ENCODE measurements at regions not wholly inside any gene's neighbourhood (a gene's known extent, or its start where the extent isn't known, plus 50 kb on each side); places are given as distances from the start of the nearest gene placed in this dataset.

DNA sequence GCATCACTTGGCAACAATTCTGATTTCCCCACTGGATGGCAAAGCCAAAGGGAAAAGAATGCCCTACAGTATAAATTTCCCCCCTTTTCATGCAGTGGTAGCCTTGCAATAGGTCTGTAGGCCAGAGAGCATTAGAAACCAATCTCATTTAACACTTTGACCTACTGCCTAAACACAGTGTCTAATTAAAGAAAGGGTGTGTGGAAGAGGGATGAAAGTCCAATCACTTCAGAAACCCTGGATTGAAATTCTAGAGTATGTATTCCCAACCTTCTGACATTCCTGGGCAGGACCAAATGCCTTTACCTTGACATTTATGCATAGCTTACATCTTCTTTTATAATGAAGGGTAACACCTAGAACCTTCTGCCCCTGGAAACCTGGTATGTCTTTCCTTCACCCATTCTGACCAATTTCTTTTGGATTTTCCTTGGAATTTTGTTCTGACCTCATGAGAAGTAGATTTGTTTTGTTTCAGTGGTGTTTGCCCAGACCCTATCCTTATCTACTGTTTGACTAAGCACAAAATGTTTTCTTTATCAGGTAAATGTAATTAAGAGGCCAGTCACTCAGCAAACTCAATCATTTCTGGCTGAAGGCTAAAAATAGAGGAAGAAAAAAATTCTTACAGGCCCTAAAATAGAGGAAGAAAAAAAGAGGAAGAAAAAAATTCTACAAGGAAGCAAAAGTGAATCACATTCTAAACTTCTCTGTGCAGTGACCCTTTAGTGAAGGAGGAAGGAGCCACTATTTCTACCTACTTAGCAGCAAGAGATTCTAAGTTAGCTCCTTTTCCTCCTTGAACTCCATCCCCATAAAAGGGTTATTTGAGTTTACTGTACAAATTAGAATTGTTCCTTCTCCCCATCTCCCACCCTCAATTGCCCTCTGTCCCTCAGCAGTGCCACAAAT is 129.5 kb upstream of the DSCAM start:
- H3K4me1 Mint-ChIP-seq (ENCODE audit: low read depth, unreplicated experiment): no peaks in the 10 kb centered on the region
- no peaks in the 10 kb centered on the region for H3K36me3 Mint-ChIP-seq (ENCODE audit: insufficient read depth, unreplicated experiment)
- TF ChIP-seq, protein P1, sequence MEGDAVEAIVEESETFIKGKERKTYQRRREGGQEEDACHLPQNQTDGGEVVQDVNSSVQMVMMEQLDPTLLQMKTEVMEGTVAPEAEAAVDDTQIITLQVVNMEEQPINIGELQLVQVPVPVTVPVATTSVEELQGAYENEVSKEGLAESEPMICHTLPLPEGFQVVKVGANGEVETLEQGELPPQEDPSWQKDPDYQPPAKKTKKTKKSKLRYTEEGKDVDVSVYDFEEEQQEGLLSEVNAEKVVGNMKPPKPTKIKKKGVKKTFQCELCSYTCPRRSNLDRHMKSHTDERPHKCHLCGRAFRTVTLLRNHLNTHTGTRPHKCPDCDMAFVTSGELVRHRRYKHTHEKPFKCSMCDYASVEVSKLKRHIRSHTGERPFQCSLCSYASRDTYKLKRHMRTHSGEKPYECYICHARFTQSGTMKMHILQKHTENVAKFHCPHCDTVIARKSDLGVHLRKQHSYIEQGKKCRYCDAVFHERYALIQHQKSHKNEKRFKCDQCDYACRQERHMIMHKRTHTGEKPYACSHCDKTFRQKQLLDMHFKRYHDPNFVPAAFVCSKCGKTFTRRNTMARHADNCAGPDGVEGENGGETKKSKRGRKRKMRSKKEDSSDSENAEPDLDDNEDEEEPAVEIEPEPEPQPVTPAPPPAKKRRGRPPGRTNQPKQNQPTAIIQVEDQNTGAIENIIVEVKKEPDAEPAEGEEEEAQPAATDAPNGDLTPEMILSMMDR (IDR thresholded peaks at IDR 0.05; ENCODE audit: unreplicated experiment): no peak
- H3K27ac Mint-ChIP-seq (ENCODE audit: unreplicated experiment): no peak overlapping the region
- BruUV-seq (replicated peaks): no TSS peak
- no peak for DNase-seq
- H3K27me3 Mint-ChIP-seq (ENCODE audit: unreplicated experiment): no peaks in the 10 kb centered on the region
- no peak overlapping the region for H3K4me3 Mint-ChIP-seq (ENCODE audit: low read depth, unreplicated experiment)
- intact Hi-C loops (cut with micrococcal nuclease; ENCODE audit: unreplicated experiment): no loop called here
- H3K9me3 Mint-ChIP-seq (ENCODE audit: low read depth, unreplicated experiment): no peaks in the 10 kb centered on the region
- CTCF ChIA-PET: no interaction called here

DNA sequence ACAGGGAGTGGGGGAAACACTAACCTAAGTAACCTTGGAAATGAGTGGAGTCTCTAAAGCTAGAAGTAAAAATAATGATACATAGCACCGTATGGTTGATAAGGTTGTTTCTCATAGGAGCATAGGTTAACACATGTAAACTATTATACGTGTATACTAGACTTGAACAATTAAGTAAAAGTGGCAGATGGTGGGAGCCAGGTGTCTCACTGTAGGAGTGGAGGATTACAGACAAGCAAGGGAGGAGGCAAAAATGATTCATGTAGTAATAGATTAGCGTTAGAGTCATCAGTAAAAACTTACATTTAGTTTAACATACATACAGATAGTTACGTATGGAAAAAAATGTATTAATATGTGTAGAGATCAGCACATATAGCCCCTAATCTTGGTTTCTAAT is 138.4 kb upstream of the DSCAM start:
- H3K27ac Mint-ChIP-seq (ENCODE audit: unreplicated experiment): no peak overlapping the region
- intact Hi-C loops (cut with micrococcal nuclease; ENCODE audit: unreplicated experiment): no loop called here
- no peak overlapping the region for H3K4me3 Mint-ChIP-seq (ENCODE audit: low read depth, unreplicated experiment)
- H3K9me3 Mint-ChIP-seq (ENCODE audit: low read depth, unreplicated experiment): peaks cover 11% of the 10 kb centered on the region
- DNase-seq: no peak
- TF ChIP-seq, protein P1 (IDR thresholded peaks at IDR 0.05; ENCODE audit: unreplicated experiment): no peak
- H3K27me3 Mint-ChIP-seq (ENCODE audit: unreplicated experiment): no peaks in the 10 kb centered on the region
- CTCF ChIA-PET: no interaction called here
- H3K36me3 Mint-ChIP-seq (ENCODE audit: insufficient read depth, unreplicated experiment): no peaks in the 10 kb centered on the region
- no TSS peak for BruUV-seq (replicated peaks)
- H3K4me1 Mint-ChIP-seq (ENCODE audit: low read depth, unreplicated experiment): no peaks in the 10 kb centered on the region

DNA sequence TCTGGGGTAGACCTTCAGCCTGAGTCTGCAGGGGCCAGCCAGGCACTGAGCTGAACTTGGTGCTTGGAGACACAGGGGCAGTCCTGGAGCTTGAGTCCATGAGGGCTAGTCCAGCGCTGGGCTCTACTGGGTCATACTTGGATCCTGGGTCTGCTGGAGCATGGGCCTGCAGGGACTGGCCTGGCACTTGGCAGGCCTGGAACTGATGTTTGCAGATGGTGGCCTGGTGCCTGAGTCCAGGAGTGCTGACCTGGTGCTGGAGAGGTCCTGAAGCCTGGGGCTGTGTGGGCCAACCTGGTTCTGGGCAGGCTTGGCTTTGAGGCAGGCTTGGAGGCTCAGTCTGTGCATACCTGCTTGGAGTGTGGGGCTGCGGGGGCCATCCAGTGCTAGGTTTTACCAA is 143.4 kb upstream of the DSCAM start:
- H3K9me3 Mint-ChIP-seq (ENCODE audit: low read depth, unreplicated experiment): peaks cover 6% of the 10 kb centered on the region
- H3K27ac Mint-ChIP-seq (ENCODE audit: unreplicated experiment): no peak overlapping the region
- TF ChIP-seq, protein P1 (IDR thresholded peaks at IDR 0.05; ENCODE audit: unreplicated experiment): no peak
- CTCF ChIA-PET: no interaction called here
- no peaks in the 10 kb centered on the region for H3K36me3 Mint-ChIP-seq (ENCODE audit: insufficient read depth, unreplicated experiment)
- BruUV-seq (replicated peaks): no TSS peak
- H3K4me1 Mint-ChIP-seq (ENCODE audit: low read depth, unreplicated experiment): no peaks in the 10 kb centered on the region
- H3K4me3 Mint-ChIP-seq (ENCODE audit: low read depth, unreplicated experiment): no peak overlapping the region
- DNase-seq: no peak
- intact Hi-C loops (cut with micrococcal nuclease; ENCODE audit: unreplicated experiment): no loop called here
- H3K27me3 Mint-ChIP-seq (ENCODE audit: unreplicated experiment): no peaks in the 10 kb centered on the region

DNA sequence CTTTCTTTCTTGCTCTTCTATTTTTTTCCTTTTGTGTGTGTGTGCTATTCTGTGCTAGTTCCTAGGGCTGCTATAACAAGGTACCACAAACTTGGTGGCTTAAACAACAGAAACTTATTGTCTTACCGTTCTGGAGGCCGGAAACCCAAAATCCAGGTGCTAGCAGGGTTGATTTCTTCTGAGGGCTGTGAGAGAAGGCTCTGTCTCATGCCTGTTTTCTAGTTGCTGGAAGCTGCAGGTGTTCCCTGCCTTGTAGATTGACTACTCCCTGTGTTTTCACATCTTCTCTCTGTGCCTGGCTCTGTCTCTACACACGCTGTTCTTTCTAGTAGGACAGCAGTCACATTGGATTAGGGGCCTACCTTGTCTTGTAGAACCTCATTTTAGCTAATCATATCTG is 150.9 kb upstream of the DSCAM start:
- Mint-ChIP-seq H3K9me3 (ENCODE audit: low read depth, unreplicated experiment) (peaks cover 13% of the 10 kb centered on the region), H3K36me3 (ENCODE audit: insufficient read depth, unreplicated experiment) (no peaks in the 10 kb centered on the region), H3K27ac (ENCODE audit: unreplicated experiment) (no peak overlapping the region), H3K4me1 (ENCODE audit: low read depth, unreplicated experiment) (no peaks in the 10 kb centered on the region), H3K4me3 (ENCODE audit: low read depth, unreplicated experiment) (no peak overlapping the region), H3K27me3 (ENCODE audit: unreplicated experiment) (no peaks in the 10 kb centered on the region)
- TF ChIP-seq, protein P1 (IDR thresholded peaks at IDR 0.05; ENCODE audit: unreplicated experiment): no peak
- CTCF ChIA-PET: no interaction called here
- intact Hi-C loops (cut with micrococcal nuclease; ENCODE audit: unreplicated experiment): no loop called here
- BruUV-seq (replicated peaks): no TSS peak
- DNase-seq: no peak

Data from Calu3 (cell line).